ENCODE measurements at regions not wholly inside any gene's neighbourhood (a gene's known extent, or its start where the extent isn't known, plus 50 kb on each side); places are given as distances from the start of the nearest gene placed in this dataset.
"Not testable (repeated sequence)": the region's sequence is repeated elsewhere in the genome, so short reads cannot be mapped to it uniquely, and the experiment has no call there.

DNA sequence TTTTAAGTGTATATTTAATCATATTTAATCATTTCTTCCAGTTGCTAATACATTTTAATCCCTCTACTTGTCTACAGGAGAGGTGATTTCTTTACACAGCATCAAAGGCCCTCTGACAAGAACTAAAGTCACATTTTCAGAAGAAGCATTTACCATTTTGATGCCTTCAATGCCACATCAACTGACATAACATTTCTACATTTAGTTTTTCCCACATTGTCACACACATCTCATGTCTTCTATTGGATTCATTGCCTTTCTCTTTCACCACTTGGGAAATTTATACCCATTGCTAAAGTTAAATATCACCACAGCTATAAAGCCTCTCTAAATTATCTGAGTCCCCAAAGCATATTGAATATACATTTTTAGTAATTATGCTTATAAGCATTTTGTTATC lies 1907.5 kb upstream of the CDH9 start:
- no peak for DNase-seq
- H3K27me3 ChIP-seq, result no peaks in the 10 kb centered on the region
- H3K4me1 ChIP-seq, result no peaks in the 10 kb centered on the region
- intact Hi-C loops (cut with DNase I; ENCODE audit: low total_unique reads) (no loop called here), in situ Hi-C loops (cut with MboI; ENCODE audit: low pct_ligation_motif_present in 1 of 4, low pct_unique_long_range_greater_than_20kb in 1 of 4, low sequenced_read_pairs in 3 of 4) (no loop called here)
- H3K4me3 ChIP-seq, result no peak overlapping the region
- H3K36me3 ChIP-seq, result no peaks in the 10 kb centered on the region
- H3K9me3 ChIP-seq, result no peaks in the 10 kb centered on the region
- no peak overlapping the region for H3K27ac ChIP-seq
- TF ChIP-seq EP300 (IDR thresholded peaks at IDR 0.05; ENCODE audit: low read depth), result no peak
- TF ChIP-seq POLR2AphosphoS5 (IDR thresholded peaks at IDR 0.05), result no peak
- no peak for TF ChIP-seq POLR2A (IDR thresholded peaks at IDR 0.05)
- TF ChIP-seq, protein P1, sequence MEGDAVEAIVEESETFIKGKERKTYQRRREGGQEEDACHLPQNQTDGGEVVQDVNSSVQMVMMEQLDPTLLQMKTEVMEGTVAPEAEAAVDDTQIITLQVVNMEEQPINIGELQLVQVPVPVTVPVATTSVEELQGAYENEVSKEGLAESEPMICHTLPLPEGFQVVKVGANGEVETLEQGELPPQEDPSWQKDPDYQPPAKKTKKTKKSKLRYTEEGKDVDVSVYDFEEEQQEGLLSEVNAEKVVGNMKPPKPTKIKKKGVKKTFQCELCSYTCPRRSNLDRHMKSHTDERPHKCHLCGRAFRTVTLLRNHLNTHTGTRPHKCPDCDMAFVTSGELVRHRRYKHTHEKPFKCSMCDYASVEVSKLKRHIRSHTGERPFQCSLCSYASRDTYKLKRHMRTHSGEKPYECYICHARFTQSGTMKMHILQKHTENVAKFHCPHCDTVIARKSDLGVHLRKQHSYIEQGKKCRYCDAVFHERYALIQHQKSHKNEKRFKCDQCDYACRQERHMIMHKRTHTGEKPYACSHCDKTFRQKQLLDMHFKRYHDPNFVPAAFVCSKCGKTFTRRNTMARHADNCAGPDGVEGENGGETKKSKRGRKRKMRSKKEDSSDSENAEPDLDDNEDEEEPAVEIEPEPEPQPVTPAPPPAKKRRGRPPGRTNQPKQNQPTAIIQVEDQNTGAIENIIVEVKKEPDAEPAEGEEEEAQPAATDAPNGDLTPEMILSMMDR (IDR thresholded peaks at IDR 0.05), result no peak

- H3K4me1 ChIP-seq; in situ Hi-C loops (cut with MboI; ENCODE audit: low pct_ligation_motif_present in 1 of 4, low pct_unique_long_range_greater_than_20kb in 1 of 4, low sequenced_read_pairs in 3 of 4); H3K9me3 ChIP-seq; intact Hi-C loops (cut with DNase I; ENCODE audit: low total_unique reads); H3K27me3 ChIP-seq; H3K36me3 ChIP-seq; H3K4me3 ChIP-seq; DNase-seq; H3K27ac ChIP-seq: not testable (repeated sequence)
- WGBS, 2 donors (ENCODE audit: low coverage in 1 of 2), result 63% methylated on average over 17 of the region's 24 CpGs; no CpG with 5 or more reads in 1 of the 2 donors
Measured at GRCh38 chr5:28929366-28929765, 1891.0 kb upstream of the CDH9 start.

GRCh38 chr5:28928327-28928790 lies 1890.0 kb upstream of the CDH9 start:
- WGBS, 2 donors (ENCODE audit: low coverage in 1 of 2), result 86% methylated on average over 14 of the region's 23 CpGs; no CpG with 5 or more reads in 1 of the 2 donors
- H3K36me3 ChIP-seq; intact Hi-C loops (cut with DNase I; ENCODE audit: low total_unique reads); H3K9me3 ChIP-seq; H3K27ac ChIP-seq; H3K4me3 ChIP-seq; in situ Hi-C loops (cut with MboI; ENCODE audit: low pct_ligation_motif_present in 1 of 4, low pct_unique_long_range_greater_than_20kb in 1 of 4, low sequenced_read_pairs in 3 of 4); H3K4me1 ChIP-seq; DNase-seq; H3K27me3 ChIP-seq: not testable (repeated sequence)

GRCh38 chr5:28927559-28928326 lies 1889.4 kb upstream of the CDH9 start:
- no peaks in the 10 kb centered on the region for H3K27me3 ChIP-seq
- no peak for DNase-seq
- WGBS, 2 donors (ENCODE audit: low coverage in 1 of 2), result 50 to 51% methylated on average over 10 to 56 of the region's 71 CpGs
- no peaks in the 10 kb centered on the region for H3K36me3 ChIP-seq
- in situ Hi-C loops (cut with MboI; ENCODE audit: low pct_ligation_motif_present in 1 of 4, low pct_unique_long_range_greater_than_20kb in 1 of 4, low sequenced_read_pairs in 3 of 4) (no loop called here), intact Hi-C loops (cut with DNase I; ENCODE audit: low total_unique reads) (no loop called here)
- H3K9me3 ChIP-seq, result no peaks in the 10 kb centered on the region
- no peaks in the 10 kb centered on the region for H3K4me1 ChIP-seq
- no peak overlapping the region for H3K27ac ChIP-seq
- H3K4me3 ChIP-seq, result no peak overlapping the region
- TF ChIP-seq POLR2AphosphoS5 (IDR thresholded peaks at IDR 0.05) (no peak), POLR2A (IDR thresholded peaks at IDR 0.05) (no peak), EP300 (IDR thresholded peaks at IDR 0.05; ENCODE audit: low read depth) (no peak)
- TF ChIP-seq, protein P1 (IDR thresholded peaks at IDR 0.05), result no peak

DNA sequence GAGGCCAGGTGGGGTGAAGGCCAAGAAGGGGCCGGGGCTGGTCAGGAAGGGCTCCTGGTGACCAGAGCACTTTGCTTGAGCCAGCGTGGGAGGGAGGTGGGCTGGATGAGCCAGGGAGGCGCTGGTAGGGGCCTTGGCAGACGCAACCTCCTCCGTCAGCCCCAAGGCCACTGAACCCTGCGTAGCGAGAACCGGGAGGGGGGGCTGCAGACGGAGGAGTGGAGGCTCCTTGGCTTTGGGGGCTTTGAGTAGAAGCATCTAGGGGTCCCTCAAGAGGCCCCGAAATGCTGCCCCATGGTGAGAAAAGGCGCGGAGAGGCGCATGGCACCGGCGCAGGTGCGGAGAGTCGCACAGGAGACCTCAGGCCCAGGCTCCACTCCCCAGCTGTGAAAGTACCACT lies 1888.0 kb upstream of the CDH9 start:
- H3K36me3 ChIP-seq, result no peaks in the 10 kb centered on the region
- no peak overlapping the region for H3K4me3 ChIP-seq
- 60 to 86% methylated on average over 1 to 17 of the region's 17 CpGs for WGBS, 2 donors (ENCODE audit: low coverage in 1 of 2)
- no peak overlapping the region for H3K27ac ChIP-seq
- DNase-seq, result no peak
- TF ChIP-seq EP300 (IDR thresholded peaks at IDR 0.05; ENCODE audit: low read depth) (no peak), POLR2A (IDR thresholded peaks at IDR 0.05) (no peak), POLR2AphosphoS5 (IDR thresholded peaks at IDR 0.05) (no peak)
- TF ChIP-seq, protein P1 (IDR thresholded peaks at IDR 0.05), result no peak
- H3K27me3 ChIP-seq, result no peaks in the 10 kb centered on the region
- in situ Hi-C loops (cut with MboI; ENCODE audit: low pct_ligation_motif_present in 1 of 4, low pct_unique_long_range_greater_than_20kb in 1 of 4, low sequenced_read_pairs in 3 of 4) (no loop called here), intact Hi-C loops (cut with DNase I; ENCODE audit: low total_unique reads) (no loop called here)
- H3K9me3 ChIP-seq, result no peaks in the 10 kb centered on the region
- H3K4me1 ChIP-seq, result no peaks in the 10 kb centered on the region
